IMR-90 (cell line): ENCODE measurements at regions not wholly inside any gene's neighbourhood (a gene's known extent, or its start where the extent isn't known, plus 50 kb on each side); places are given as distances from the start of the nearest gene placed in this dataset.

Source experiments
- ATAC-seq: fragments of 200-7000 bp; cut with Tn5 transposase; 2 replicates; pipeline ENCODE4 v1.9.1; 2020; ENCODE audit warnings: low read depth, mild to moderate bottlenecking, moderate library complexity
- BruUV-seq: library from RNA; stranded (reverse); fragments of 400-500 nt; replicated peaks from 2 replicates; lab custom pipeline; 2021; lab: Mats Ljungman, UMichigan
- CTCF ChIA-PET: fragments of 300-600 bp; formaldehyde crosslinking; extraction: SDS; loops from one replicate; lab custom pipeline; 2021; ENCODE audit warnings: antibody characterized with exemption; lab: Yijun Ruan, JAX
- POLR2A ChIA-PET: fragments of 300-600 bp; sonication (Branson Sonifier 250); formaldehyde crosslinking; loops from one replicate; lab custom pipeline; 2022; ENCODE audit warnings: antibody characterized with exemption; ENCODE audit not compliant: unreplicated experiment; lab: Charles Lee
- DNase-seq: peaks from one replicate; pipeline ENCODE4 v3.0.0; 2013
- H2AFZ ChIP-seq: replicated peaks from 2 replicates; pipeline ENCODE3; 2013; ENCODE audit warnings: low read length, mild to moderate bottlenecking; ENCODE audit not compliant: poor library complexity
- H2AK5ac ChIP-seq: 2 replicates; pipeline ENCODE4 v1.6.1; 2013; ENCODE audit warnings: low read depth, low read length, inconsistent platforms
- H2AK9ac ChIP-seq: replicated peaks from 2 replicates; pipeline ENCODE3; 2013; ENCODE audit warnings: mild to moderate bottlenecking, low read depth, low read length, moderate library complexity; ENCODE audit not compliant: poor library complexity
- H2BK120ac ChIP-seq: 2 replicates; pipeline ENCODE4 v1.6.1; 2013; ENCODE audit warnings: low read depth, low read length, inconsistent platforms
- H2BK15ac ChIP-seq: 3 replicates; pipeline ENCODE4 v1.6.1; 2013; ENCODE audit warnings: low read depth, low read length, inconsistent platforms
- H2BK20ac ChIP-seq: 2 replicates; pipeline ENCODE4 v1.6.1; 2013; ENCODE audit warnings: low read depth, mild to moderate bottlenecking, inconsistent platforms, low read length, moderate library complexity
- H2BK5ac ChIP-seq: 2 replicates; pipeline ENCODE4 v1.6.1; 2013; ENCODE audit warnings: mild to moderate bottlenecking, low read depth, low read length, inconsistent platforms; ENCODE audit not compliant: poor library complexity, severe bottlenecking
- H3K14ac ChIP-seq: replicated peaks from 2 replicates; pipeline ENCODE4 v1.6.1; 2013; ENCODE audit warnings: low read depth, low read length, inconsistent platforms
- H3K18ac ChIP-seq: 2 replicates; pipeline ENCODE4 v1.6.1; 2013; ENCODE audit warnings: low read depth, low read length, control low read depth
- H3K23ac ChIP-seq: 2 replicates; pipeline ENCODE4 v1.6.1; 2013; ENCODE audit warnings: low read depth, low read length, inconsistent platforms
- H3K27ac ChIP-seq: 2 replicates; pipeline ENCODE4 v1.5.1; 2013; ENCODE audit warnings: mild to moderate bottlenecking, control low read depth, low read length; ENCODE audit not compliant: insufficient read depth
- H3K27me3 ChIP-seq: 2 replicates; pipeline ENCODE4 v1.6.1; 2013; ENCODE audit warnings: low read length; ENCODE audit not compliant: control insufficient read depth, insufficient read depth
- H3K36me3 ChIP-seq: 2 replicates; pipeline ENCODE4 v1.6.1; 2013; ENCODE audit warnings: low read length, mixed read lengths; ENCODE audit not compliant: control insufficient read depth, insufficient read depth
- H3K4ac ChIP-seq: 2 replicates; pipeline ENCODE4 v1.6.1; 2013; ENCODE audit warnings: low read depth, low read length, inconsistent platforms
- H3K4me1 ChIP-seq: 2 replicates; pipeline ENCODE4 v1.6.1; 2013; ENCODE audit warnings: low read length, mixed read lengths; ENCODE audit not compliant: control insufficient read depth, insufficient read depth
- H3K4me2 ChIP-seq: 2 replicates; pipeline ENCODE4 v1.6.1; 2013; ENCODE audit warnings: low read depth, mild to moderate bottlenecking, control low read depth, low read length, moderate library complexity
- H3K4me3 ChIP-seq: 2 replicates; pipeline ENCODE4 v1.5.1; 2013; ENCODE audit warnings: low read depth, mild to moderate bottlenecking, control low read depth, low read length, moderate library complexity; ENCODE audit not compliant: insufficient read depth
- H3K56ac ChIP-seq: 2 replicates; pipeline ENCODE4 v1.6.1; 2013; ENCODE audit warnings: low read length, inconsistent platforms; ENCODE audit not compliant: insufficient read depth; ENCODE audit errors: extremely low read depth
- H3K79me1 ChIP-seq, 2 experiments: 2 replicates each; pipeline ENCODE4 v1.6.1; 2013; ENCODE audit warnings: low read length in 2 of 2, inconsistent platforms in 1 of 2, low read depth in 1 of 2
- H3K9ac ChIP-seq: 2 replicates; pipeline ENCODE4 v1.6.1; 2013; ENCODE audit warnings: low read depth, low read length, control low read depth
- H3K9me1 ChIP-seq: 2 replicates; pipeline ENCODE4 v1.6.1; 2013; ENCODE audit warnings: low read length, inconsistent platforms; ENCODE audit not compliant: insufficient read depth
- H3K9me3 ChIP-seq: 2 replicates; pipeline ENCODE4 v1.6.1; 2013; ENCODE audit warnings: low read length; ENCODE audit not compliant: control insufficient read depth, insufficient read depth
- H4K20me1 ChIP-seq: 2 replicates; pipeline ENCODE4 v1.6.1; 2013; ENCODE audit warnings: low read length, inconsistent platforms; ENCODE audit not compliant: insufficient read depth
- H4K5ac ChIP-seq: 2 replicates; pipeline ENCODE4 v1.6.1; 2013; ENCODE audit warnings: mild to moderate bottlenecking, low read depth, low read length, control low read depth
- H4K8ac ChIP-seq, 2 experiments: 2 replicates each; pipeline ENCODE4 v1.6.1; 2013; ENCODE audit warnings: low read depth in 2 of 2, low read length in 2 of 2, control low read depth in 1 of 2, inconsistent platforms in 1 of 2
- H4K91ac ChIP-seq: 2 replicates; pipeline ENCODE4 v1.6.1; 2013; ENCODE audit warnings: low read depth, low read length, inconsistent platforms; ENCODE audit not compliant: insufficient read depth
- BHLHE40 ChIP-seq: fragments of 150-350 bp; IDR thresholded peaks from 2 replicates; pipeline ENCODE4 v1.6.1; 2016; ENCODE audit warnings: mild to moderate bottlenecking, low read depth, low read length
- CEBPB ChIP-seq: IDR thresholded peaks from 2 replicates; pipeline ENCODE4 v1.6.1; 2012; ENCODE audit warnings: low read depth, low read length, improper control_type of control experiment
- CHD1 ChIP-seq: IDR thresholded peaks from 2 replicates; pipeline ENCODE4 v1.6.1; 2012; ENCODE audit warnings: low read depth, low read length, improper control_type of control experiment
- CTCF ChIP-seq: conservative IDR thresholded peaks from 2 replicates; pipeline ENCODE4 v1.5.1; 2012; ENCODE audit warnings: mild to moderate bottlenecking, low read depth, low read length, improper control_type of control experiment
- FOS ChIP-seq: fragments of 150-350 bp; IDR thresholded peaks from 2 replicates; pipeline ENCODE4 v1.6.1; 2016; ENCODE audit warnings: low read depth, low read length
- MAFK ChIP-seq: IDR thresholded peaks from 2 replicates; pipeline ENCODE4 v1.6.1; 2012; ENCODE audit warnings: low read depth, low read length, improper control_type of control experiment
- MAZ ChIP-seq: IDR thresholded peaks from 2 replicates; pipeline ENCODE4 v1.6.1; 2012; ENCODE audit warnings: low read depth, mild to moderate bottlenecking, low read length, improper control_type of control experiment, moderate library complexity, borderline replicate concordance
- MXI1 ChIP-seq: IDR thresholded peaks from 2 replicates; pipeline ENCODE4 v1.6.1; 2012; ENCODE audit warnings: low read depth, mild to moderate bottlenecking, low read length, moderate library complexity, borderline replicate concordance
- NFE2L2 ChIP-seq: fragments of 150-350 bp; IDR thresholded peaks from 2 replicates; pipeline ENCODE4 v1.6.1; 2016; ENCODE audit warnings: low read depth, mild to moderate bottlenecking, low read length
- POLR2A ChIP-seq: IDR thresholded peaks from 2 replicates; pipeline ENCODE4 v1.6.1; 2012; ENCODE audit warnings: mild to moderate bottlenecking, low read depth, low read length
- RAD21 ChIP-seq: IDR thresholded peaks from 2 replicates; pipeline ENCODE4 v1.6.1; 2012; ENCODE audit warnings: low read length, improper control_type of control experiment
- RCOR1 ChIP-seq: IDR thresholded peaks from 2 replicates; pipeline ENCODE4 v1.6.1; 2012; ENCODE audit warnings: mild to moderate bottlenecking, low read length, improper control_type of control experiment; ENCODE audit not compliant: insufficient replicate concordance
- RFX5 ChIP-seq: IDR thresholded peaks from 2 replicates; pipeline ENCODE4 v1.8.0; 2012; ENCODE audit warnings: low read depth, mild to moderate bottlenecking, low read length, moderate library complexity
- SMC3 ChIP-seq: fragments of 150-350 bp; IDR thresholded peaks from 2 replicates; pipeline ENCODE4 v1.6.1; 2016; ENCODE audit warnings: low read depth, mild to moderate bottlenecking, antibody characterized with exemption, low read length, moderate library complexity
- WGBS, 2 experiments: methylation state at CpG; one replicate each; pipeline versions ENCODE4 v1.1.5 to v1.1.7; 2013; ENCODE audit warnings: missing lambda C conversion rate in 2 of 2; ENCODE audit not compliant: insufficient read length in 1 of 2; ENCODE audit errors: extremely low coverage in 2 of 2; 5-methylcytosine and 5-hydroxymethylcytosine counted together
- dilution Hi-C: fragments of 300-500 bp; cut with HindIII; formaldehyde crosslinking; loops from one replicate; pipeline ENCODE4 v1.14.3; 2018; ENCODE audit warnings: low sequenced_read_pairs; ENCODE audit not compliant: unreplicated experiment
- in situ Hi-C: fragments of 300-500 bp; cut with MboI; formaldehyde crosslinking; loops from 3 replicates; pipeline ENCODE4 v1.14.3; 2019; ENCODE audit warnings: low sequenced_read_pairs, inconsistent platforms, mixed read lengths
- intact Hi-C: fragments of 100-400 bp; cut with micrococcal nuclease; formaldehyde crosslinking; loops from 2 replicates; pipeline ENCODE4 v1.10.0; 2022

DNA sequence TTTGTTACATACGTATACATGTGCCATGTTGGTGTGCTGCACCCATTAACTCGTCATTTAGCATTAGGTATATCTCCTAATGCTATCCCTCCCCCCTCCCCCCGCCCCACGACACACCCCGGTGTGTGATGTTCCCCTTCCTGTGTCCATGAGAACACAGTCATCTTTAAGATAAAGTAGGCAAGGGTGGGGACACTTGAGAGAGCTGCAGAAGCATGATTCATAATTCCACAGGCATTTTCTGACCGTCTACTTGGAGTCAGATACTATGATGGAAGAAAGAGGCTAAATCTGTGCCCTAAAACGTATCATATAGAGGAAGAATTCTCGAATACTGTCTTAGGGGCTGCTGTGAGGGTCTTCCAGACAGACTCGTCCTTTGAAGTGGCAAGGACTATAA, 145.9 kb upstream of the VASH1 start:
- TF ChIP-seq FOS (no peak), MAFK (no peak), CTCF (no peak), RAD21 (no peak), SMC3 (no peak), MXI1 (no peak), RFX5 (no peak), RCOR1 (no peak), NFE2L2 (no peak), BHLHE40 (no peak), CHD1 (no peak), CEBPB (no peak), MAZ (no peak), POLR2A (no peak)
- H4K20me1 ChIP-seq: no peaks in the 10 kb centered on the region
- no peak overlapping the region for H4K5ac ChIP-seq
- H2AK9ac ChIP-seq: no peak overlapping the region
- no peak overlapping the region for H3K9ac ChIP-seq
- in situ Hi-C loops (no loop called here), dilution Hi-C loops (no loop called here), intact Hi-C loops (no loop called here)
- 0 out of 2 replicates have a peak, but pooled peaks cover 2% of the 10 kb centered on the region for H3K9me3 ChIP-seq
- no peak overlapping the region for H3K56ac ChIP-seq
- H2AFZ ChIP-seq: no peak overlapping the region
- no peak overlapping the region for H4K91ac ChIP-seq
- ATAC-seq: no peak
- H3K27ac ChIP-seq: no peak overlapping the region
- peaks cover 2% of the 10 kb centered on the region; the same call in 1 of the 2 replicates for H3K27me3 ChIP-seq
- POLR2A ChIA-PET: no interaction called here
- no peak overlapping the region for H3K18ac ChIP-seq
- no peak overlapping the region for H3K4me3 ChIP-seq
- no peak overlapping the region for H2BK15ac ChIP-seq
- H3K36me3 ChIP-seq: no peaks in the 10 kb centered on the region
- H3K4me2 ChIP-seq: no peak overlapping the region
- CTCF ChIA-PET: no interaction called here
- H3K23ac ChIP-seq: no peak overlapping the region
- no peak overlapping the region for H3K4ac ChIP-seq
- H3K79me1 ChIP-seq: no peaks in the 10 kb centered on the region
- H3K14ac ChIP-seq: no peak overlapping the region
- no TSS peak for BruUV-seq
- no peak overlapping the region for H2BK20ac ChIP-seq
- no peak overlapping the region for H2BK5ac ChIP-seq
- no peak for DNase-seq
- no CpG with 5 or more reads among the region's 9 CpGs for WGBS, 2 experiments
- H3K4me1 ChIP-seq: no peaks in the 10 kb centered on the region
- H3K9me1 ChIP-seq: no peaks in the 10 kb centered on the region
- no peak overlapping the region for H4K8ac ChIP-seq
- H2AK5ac ChIP-seq: no peak overlapping the region
- H2BK120ac ChIP-seq: no peak overlapping the region
